ENCODE measurements at regions not wholly inside any gene's neighbourhood (a gene's known extent, or its start where the extent isn't known, plus 50 kb on each side); places are given as distances from the start of the nearest gene placed in this dataset.
A peak's percentile ranks its signal among the peaks of the same experiment; 100 is the strongest.
"Not testable (repeated sequence)": the region's sequence is repeated elsewhere in the genome, so short reads cannot be mapped to it uniquely, and the experiment has no call there.

DNA sequence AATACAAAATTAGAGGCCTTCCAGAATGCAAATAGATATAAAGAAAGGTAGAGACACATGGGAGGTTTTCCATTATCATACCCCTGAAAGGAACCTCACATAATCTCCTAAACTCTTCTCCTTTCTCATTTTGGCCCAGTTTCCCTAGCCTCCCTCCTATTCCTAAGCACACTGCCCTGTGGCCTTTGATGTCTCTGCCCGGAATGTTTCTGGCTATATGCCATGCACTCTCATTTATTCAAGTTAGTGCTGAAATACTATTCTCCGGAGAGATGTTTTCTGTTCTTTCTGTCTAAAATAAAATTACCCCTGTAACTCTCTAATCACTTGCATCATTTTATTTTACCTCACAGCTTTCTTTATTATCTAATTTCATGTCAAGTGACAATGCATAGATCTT is 1287.7 kb downstream of the SLITRK5 start:
- DNase-seq (no peak), ATAC-seq (ENCODE audit: poor library complexity) (peak; percentile 41)
- intact Hi-C loops (cut with DNase I), result no loop called here

DNA sequence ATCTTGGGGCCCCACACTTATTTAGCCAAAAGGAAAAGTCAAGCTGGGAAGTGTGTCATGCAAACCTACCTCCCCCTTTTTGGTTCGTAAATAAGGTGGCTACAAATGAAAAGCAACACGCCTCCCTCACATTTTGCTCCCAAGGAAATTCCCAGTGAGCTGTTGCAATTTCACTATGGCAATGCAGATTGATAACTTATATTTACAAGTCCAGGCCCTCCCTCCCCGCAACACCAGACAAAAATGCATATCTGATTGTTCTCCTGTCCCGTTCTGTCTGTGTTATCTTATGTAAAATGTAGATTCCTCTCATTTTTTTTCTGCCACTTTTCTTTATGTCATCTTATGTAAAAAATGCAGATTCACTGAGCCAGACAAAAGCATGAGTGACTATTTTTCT is 1305.3 kb downstream of the SLITRK5 start:
- DNase-seq (no peak), ATAC-seq (ENCODE audit: poor library complexity) (no peak)
- intact Hi-C loops (cut with DNase I), result no loop called here

DNA sequence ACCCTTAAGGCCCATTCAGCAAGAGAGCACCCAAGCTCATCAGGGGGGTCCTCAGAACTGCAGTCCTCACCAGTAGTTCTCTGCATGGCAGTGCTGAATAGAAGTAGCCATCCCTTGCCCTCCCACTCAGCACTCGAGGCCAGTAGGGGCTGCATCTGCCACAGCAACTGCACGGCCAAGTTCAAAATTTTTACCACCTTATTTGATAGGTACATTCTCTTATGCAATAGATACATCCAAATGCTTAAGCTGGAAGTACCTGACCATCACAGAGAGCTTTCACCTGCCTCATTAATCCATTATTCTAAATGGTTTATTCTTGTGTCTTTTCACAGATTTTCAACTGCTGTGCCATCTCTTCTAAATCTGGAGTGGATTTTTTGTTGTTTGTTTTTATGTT is 1307.4 kb downstream of the SLITRK5 start:
- intact Hi-C loops (cut with DNase I), result no loop called here
- ATAC-seq (ENCODE audit: poor library complexity) (no peak), DNase-seq (no peak)

DNA sequence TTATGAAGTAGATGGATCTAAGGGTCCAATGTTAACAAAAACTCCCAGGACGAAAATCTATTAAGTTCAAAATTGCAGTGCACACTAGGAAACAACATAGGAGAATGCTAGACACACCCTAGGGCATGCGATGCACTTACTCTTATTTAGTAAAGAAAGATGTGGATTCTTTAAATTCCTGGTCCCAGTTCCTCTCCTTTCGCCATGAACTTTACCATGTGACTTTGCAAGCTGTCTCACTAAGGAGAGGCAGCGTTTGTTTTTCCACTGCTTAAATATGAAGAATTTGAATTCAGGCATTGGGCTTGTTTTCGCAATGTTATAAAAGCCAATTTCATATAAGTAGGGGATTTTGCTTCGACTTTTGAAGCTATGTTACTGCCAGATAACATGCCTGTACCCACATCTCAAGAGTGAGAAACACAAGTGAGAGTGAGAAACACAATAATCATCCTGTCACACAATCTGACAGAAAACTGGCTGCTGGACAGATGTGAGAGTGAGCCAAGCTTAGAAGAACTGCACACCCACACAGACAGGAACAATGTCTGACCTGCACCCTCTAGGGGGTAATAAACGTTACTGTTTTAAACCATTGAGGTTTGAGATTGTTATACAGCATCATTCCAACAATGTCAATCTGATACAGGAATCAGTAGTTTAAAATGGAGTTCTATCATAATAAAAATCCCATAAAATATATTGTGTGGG is 1308.4 kb downstream of the SLITRK5 start:
- peak; percentile 98 for ATAC-seq (ENCODE audit: poor library complexity)

DNA sequence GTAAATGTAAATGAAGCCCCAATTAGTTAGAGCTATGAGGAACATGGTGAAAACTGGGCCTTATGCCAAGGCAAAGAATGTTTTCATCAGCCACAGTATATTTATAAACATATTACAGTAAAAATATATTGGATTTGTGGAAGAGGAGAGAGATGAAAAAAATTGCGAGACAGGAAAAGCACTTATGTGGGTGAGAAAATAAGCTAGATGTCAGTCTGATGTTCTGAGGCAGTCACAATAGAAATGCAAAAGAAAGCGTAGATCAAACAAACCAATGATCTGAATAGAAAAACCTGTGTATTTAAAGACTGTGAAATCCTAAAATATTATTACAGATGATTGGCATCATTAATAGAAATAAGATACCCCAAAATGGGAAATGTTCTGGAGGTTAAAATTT is 1332.5 kb downstream of the SLITRK5 start:
- DNase-seq (no peak), ATAC-seq (ENCODE audit: poor library complexity) (no peak)
- intact Hi-C loops (cut with DNase I), result no loop called here

More for the DNA sequence above, 1308.4 kb downstream of the SLITRK5 start:
- intact Hi-C loops (cut with DNase I), result no loop called here
- DNase-seq, result peak; percentile 30

DNA sequence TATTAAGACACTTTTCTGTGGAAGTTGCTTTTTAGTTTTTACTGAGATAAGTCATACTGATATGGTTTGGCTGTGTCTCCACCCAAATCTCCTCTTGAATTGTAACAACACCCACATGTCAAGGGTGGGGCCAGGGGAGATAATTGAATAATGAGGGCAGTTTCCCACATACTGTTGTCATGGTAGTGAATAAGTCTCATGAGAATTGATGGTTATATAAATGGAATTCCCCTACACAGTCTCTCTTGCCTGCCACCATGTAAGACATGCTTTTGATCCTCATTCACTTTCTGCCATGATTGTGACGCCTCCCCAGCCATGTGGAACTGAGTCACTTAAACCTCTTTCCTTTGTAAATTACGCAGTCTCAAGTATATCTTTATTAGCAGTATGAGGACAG is 1340.4 kb downstream of the SLITRK5 start:
- DNase-seq, result no peak
- no peak for ATAC-seq (ENCODE audit: poor library complexity)
- intact Hi-C loops (cut with DNase I), result no loop called here

DNA sequence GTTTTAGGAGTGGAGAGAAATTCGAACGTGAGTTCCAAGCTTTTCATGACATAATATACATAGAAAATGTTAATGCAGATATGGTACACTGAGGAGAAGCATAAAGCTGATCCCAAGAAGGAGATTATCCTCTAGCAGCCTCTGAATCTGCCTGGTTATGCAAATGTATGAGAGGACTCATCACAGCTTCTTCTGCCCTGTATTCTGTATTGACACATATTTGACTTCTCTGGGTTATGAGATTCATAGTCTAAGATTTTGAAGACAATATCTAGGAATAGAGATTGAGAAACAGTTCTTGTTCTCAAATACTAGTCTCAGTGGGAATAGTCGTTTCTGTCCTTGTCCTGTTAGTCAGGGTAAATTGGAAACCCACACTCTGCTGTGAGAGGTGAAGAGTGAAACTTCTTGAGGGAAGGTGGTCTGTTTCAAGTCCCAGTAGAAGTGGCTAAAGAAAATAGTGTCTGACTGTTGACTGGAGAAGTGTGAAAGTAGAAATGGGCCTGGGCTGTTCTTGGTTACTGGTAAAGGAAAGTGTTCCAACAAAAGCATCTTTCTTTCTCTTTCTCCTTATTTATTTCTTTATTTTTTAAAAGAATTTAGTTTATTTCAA is 1356.6 kb downstream of the SLITRK5 start:
- no peak for ATAC-seq (ENCODE audit: poor library complexity)
- DNase-seq, result no peak
- intact Hi-C loops (cut with DNase I), result no loop called here

DNA sequence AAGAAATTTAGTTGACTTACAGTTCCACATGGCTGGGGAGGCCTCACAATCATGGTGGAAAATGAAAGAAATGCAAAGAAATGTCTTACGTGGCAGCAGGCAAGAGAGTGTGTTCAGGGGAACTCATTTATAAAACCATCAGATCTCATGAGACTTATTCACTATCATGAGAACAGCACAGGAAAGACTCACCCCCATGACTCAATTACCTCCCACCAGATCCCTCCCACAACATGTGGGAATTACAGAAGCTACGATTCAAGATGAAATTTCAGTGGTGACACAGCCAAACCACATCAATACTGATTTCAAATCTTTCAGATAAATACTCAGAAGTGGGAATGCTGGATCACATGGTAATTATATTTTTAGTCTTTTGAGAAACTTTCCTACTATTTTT is 1357.9 kb downstream of the SLITRK5 start:
- ATAC-seq (ENCODE audit: poor library complexity), result no peak
- intact Hi-C loops (cut with DNase I), result no loop called here
- DNase-seq, result no peak

DNA sequence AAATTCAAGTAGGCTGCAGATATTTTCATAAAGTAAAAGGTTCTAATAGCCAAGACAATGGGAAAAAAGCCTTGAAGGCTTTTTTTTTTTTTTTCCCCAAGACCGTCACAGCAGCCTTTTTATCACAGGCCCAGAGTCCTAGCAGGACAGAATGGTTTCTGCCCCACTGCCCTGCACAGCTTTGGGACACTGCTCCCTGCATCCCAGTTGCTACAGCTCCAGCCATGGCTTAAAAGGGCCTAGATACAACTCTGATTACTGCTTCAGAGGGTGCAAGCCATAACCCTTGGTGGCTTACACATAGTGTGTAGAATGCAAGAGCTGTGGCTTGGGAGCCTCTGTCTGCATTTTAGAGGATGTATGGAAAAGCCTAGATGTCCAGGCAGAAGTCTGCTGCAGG is 1362.8 kb downstream of the SLITRK5 start:
- ATAC-seq (ENCODE audit: poor library complexity), result no peak
- DNase-seq, result no peak
- intact Hi-C loops (cut with DNase I), result no loop called here

DNA sequence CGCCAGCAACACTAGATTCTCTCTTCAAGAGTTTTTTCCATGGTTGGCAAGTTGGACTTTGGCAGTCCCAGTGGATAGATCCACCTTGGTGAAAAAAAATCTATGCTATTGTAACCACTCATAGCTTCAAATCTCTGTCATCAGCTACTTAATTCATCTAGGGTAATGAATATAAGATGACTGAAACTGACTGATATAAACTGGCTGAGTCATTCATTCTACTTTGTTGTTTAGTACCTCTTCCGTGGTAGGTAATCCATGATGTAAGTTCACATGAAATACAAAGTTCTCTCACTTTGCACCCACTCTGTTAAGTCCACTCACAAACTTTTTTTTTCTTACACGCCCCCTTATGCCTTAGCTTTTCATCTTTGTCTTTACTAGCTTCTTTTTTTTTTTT is 1381.5 kb downstream of the SLITRK5 start:
- intact Hi-C loops (cut with DNase I), result no loop called here
- DNase-seq (no peak), ATAC-seq (ENCODE audit: poor library complexity) (no peak)

DNA sequence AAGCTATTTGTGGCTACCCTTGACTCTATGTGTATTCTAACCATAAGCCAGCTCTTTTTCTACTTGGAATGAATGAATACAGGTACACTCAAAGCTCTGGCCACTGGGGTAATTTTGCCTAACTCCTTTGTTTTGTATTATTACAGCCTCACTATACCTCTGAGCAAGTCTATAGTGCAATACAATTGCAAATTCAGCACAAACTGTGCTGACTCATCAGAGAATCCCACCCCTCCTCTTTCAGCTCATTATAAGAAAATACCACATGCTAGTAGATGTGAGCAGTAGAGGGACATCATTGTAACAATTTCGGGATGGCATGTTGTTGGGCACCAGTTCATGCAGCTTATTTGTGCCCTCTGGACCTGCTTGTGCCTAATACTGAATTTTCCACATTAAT is 1382.2 kb downstream of the SLITRK5 start:
- no peak for DNase-seq
- intact Hi-C loops (cut with DNase I), result no loop called here

DNA sequence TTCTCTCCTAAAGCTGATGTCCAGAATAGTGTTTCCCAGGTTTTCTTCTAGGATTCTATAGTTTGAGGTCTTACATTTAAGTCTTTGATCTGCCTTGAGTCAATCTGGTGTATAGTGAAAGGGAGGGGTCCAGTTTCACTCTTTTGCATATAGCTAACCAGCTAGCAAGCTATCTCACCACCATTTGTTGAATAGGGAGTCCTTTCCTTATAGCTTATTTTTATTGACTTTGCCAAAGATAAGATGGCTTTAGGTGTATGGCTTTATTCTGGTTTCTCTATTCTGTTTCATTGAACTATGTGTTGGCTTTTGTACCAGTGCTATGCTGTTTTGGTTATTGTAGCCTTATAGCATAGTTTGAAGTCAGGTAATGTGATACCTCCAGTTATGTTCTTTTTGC is 1386.1 kb downstream of the SLITRK5 start:
- no peak for ATAC-seq (ENCODE audit: poor library complexity)
- intact Hi-C loops (cut with DNase I), result no loop called here
- DNase-seq, result no peak

More for the DNA sequence above, 1382.2 kb downstream of the SLITRK5 start:
- no peak for ATAC-seq (ENCODE audit: poor library complexity)

DNA sequence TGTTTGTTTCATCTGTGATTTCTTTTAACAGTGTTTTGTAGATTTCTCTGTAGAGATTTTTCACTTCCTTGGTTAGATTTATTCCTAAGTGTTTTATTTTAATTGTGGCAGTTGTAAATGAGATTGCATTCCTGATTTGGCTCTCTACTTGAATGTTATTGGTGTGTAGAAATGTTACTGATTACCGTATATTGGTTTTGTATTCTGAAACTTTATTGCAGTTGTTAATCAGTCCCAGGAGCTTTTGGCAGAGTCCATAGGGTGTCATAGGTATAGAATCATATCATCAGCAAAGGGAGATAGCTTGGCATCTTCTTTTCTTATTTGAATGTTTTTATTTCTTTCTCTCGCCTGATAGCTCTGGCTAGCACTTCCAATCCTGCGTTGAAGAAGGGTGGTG is 1386.7 kb downstream of the SLITRK5 start:
- ATAC-seq (ENCODE audit: poor library complexity) (no peak), DNase-seq (no peak)
- intact Hi-C loops (cut with DNase I), result no loop called here

DNA sequence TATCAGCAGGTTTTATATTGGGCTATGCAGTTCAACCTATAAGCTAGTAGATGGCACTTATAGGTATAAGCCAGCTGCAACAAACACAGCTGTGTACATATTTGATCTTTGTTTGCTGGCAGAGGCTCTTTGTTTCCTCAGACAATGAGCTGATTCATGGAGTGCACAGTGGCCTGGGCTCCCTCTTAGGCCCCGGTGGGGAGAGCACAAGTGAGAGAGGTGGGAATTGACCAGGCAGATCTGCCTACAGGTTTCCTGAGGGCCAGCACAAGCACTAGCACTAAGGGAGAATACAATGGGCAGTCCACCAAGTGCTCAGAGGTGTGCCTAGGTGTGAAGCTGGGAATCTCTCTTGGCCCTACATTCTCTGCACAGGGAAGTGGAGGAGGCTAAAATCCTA is 1390.7 kb downstream of the SLITRK5 start:
- ATAC-seq (ENCODE audit: poor library complexity), result no peak

DNA sequence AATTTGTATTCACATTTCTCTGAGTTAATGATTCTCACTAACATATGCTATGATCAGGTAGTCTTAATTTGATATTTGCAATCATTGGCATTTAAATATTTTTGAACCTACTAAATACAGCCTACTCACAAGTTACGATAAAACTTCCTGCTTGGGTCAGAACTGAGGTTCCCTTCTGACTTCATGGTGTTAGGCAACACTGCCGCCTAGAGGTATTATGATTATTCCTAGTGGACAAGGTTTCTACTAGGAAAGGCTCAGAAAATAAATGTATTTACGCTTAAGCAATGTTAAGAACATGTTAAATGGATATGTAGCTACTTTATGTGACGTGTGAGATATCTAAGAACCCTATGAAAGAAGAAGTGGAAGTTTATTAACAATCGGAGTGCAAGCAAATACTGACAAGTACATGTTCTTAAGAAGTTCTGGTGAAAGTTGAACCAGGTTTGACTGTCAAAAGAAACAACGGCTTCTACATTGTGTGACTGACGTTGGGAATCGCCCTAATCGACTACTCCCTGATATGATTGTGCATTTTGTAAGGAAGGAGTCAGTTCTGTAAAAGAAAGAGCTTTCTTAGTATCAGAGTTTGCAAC is 1395.8 kb downstream of the SLITRK5 start:
- intact Hi-C loops (cut with DNase I), result no loop called here
- no peak for DNase-seq
- ATAC-seq (ENCODE audit: poor library complexity), result peak; percentile 66

More for the DNA sequence above, 1390.7 kb downstream of the SLITRK5 start:
- no peak for DNase-seq
- intact Hi-C loops (cut with DNase I), result no loop called here

DNA sequence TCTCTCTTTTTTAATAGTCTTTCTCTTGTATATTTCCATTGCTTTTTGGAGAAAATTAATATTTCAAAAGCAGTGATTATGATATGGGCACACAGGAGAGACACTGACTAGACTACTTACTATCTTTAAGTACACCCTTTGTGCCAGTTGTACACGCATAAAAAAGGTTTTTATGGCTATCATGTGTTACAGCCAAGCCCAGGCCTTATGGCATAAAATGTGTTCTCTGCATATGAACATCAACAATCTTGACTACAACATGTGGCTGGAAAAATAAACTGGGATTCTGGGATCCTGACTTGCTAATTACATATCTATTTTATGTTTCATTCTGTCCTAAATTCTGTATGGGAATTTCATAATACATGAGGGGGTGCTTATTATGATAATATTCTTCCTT is 1401.8 kb downstream of the SLITRK5 start:
- ATAC-seq (ENCODE audit: poor library complexity), result no peak
- DNase-seq, result no peak
- intact Hi-C loops (cut with DNase I), result no loop called here

DNA sequence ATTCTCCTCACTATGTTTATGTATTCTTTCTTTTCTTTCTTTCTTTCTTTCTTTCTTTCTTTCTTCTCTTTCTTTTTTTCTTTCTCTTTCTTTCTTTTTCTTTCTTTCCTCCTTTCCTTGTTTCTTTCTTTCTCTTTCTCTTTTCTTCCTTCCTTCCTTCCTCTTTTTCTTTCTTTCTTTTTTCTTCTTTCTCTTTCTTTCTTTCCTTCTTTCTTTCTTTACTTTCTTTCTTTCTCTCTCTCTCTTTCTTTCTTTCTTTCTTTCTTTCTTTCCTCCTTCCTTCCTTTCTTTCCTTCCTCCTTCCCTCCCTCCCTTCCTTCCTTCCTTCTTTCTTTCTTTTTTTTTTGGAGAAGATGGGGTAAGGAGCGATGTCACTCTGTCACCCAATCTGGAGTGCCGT is 1405.5 kb downstream of the SLITRK5 start:
- intact Hi-C loops (cut with DNase I), result no loop called here
- DNase-seq, result no peak
- ATAC-seq (ENCODE audit: poor library complexity), result no peak

DNA sequence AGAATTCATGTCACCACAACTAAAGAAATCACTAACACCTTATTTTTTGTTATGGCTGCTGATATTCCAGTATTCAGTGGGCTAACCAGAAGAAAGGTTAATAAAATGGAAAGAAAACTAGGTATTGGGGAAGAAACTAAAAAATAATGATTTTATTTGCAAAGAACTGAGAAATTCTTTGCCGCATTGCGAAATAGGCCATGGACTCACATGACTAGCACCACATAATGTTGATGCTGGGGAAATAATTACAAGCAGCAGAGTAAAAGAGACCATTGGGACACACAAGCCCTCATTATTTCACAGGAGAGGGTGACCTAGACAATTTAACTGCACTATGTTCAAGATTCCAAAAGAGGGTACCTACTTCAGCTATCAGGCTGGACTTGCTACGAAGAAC is 1411.5 kb downstream of the SLITRK5 start:
- no peak for ATAC-seq (ENCODE audit: poor library complexity)
- no peak for DNase-seq
- intact Hi-C loops (cut with DNase I), result no loop called here

DNA sequence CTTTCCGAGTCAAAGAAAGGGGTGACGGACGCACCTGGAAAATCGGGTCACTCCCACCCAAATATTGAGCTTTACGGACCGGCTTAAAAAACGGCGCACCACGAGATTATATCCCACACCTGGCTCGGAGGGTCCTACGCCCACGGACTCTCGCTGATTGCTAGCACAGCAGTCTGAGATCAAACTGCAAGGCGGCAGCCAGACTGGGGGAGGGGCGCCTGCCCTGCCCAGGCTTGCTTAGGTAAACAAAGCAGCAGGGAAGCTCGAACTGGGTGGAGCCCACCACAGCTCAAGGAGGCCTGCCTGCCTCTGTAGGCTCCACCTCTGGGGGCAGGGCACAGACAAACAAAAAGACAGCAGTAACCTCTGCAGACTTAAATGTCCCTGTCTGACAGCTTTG is 1416.9 kb downstream of the SLITRK5 start:
- ATAC-seq (ENCODE audit: poor library complexity); intact Hi-C loops (cut with DNase I); DNase-seq: not testable (repeated sequence)

DNA sequence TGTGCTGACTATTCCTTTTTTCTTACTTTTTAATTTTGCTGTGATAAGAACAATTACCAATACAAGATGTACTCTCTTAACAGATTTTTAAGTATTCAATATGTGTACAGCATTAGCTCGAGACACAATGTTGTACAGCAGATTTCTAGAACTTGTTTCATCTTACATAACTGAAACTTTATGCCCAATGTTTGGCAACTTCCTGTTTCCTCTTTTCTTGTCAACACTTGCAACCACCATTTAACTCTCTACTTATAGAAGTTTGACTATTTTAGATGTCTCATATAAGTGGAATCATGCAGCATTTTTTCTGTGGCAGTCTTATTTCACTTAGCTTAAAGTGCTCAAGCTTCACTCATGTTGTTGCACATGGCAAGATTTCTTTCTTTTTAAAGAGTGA is 1426.8 kb downstream of the SLITRK5 start:
- no peak for DNase-seq
- intact Hi-C loops (cut with DNase I), result no loop called here
- ATAC-seq (ENCODE audit: poor library complexity), result no peak

Measured in Right ventricle myocardium superior (tissue), 1 donor.